Left ventricle myocardium inferior (tissue), 1 donor: ENCODE measurements at regions not wholly inside any gene's neighbourhood (a gene's known extent, or its start where the extent isn't known, plus 50 kb on each side); places are given as distances from the start of the nearest gene placed in this dataset.

Experiments used
- DNase-seq: peaks from one replicate; pipeline ENCODE4 v3.0.0-alpha.2; 2020
- H3K27ac ChIP-seq: fragments of 200-600 bp; replicated peaks from 2 replicates; pipeline ENCODE4 v1.8.0; 2021
- H3K27me3 ChIP-seq: fragments of 200-600 bp; 2 replicates; pipeline ENCODE4 v1.8.0; 2021; ENCODE audit warnings: low read depth
- H3K36me3 ChIP-seq: fragments of 200-600 bp; 2 replicates; pipeline ENCODE4 v1.8.0; 2021
- H3K4me1 ChIP-seq: fragments of 200-600 bp; 2 replicates; pipeline ENCODE4 v1.8.0; 2021
- H3K4me3 ChIP-seq: fragments of 200-600 bp; 2 replicates; pipeline ENCODE4 v1.8.0; 2021; ENCODE audit warnings: mild to moderate bottlenecking, moderate library complexity
- H3K9me3 ChIP-seq: fragments of 200-600 bp; replicated peaks from 2 replicates; pipeline ENCODE4 v1.8.0; 2021
- intact Hi-C: fragments of 100-400 bp; cut with micrococcal nuclease; formaldehyde crosslinking; loops from one replicate; pipeline ENCODE4 v1.11.0; 2022
- TF ChIP-seq, protein P1 (sequence below): fragments of 200-600 bp; IDR thresholded peaks from 2 replicates; pipeline ENCODE4 v1.8.0; 2021; ENCODE audit warnings: antibody characterized with exemption, mild to moderate bottlenecking, borderline replicate concordance
- donor health status: DM: no; HTN: yes; CAD: no; lungs with severe emphysema.

DNA sequence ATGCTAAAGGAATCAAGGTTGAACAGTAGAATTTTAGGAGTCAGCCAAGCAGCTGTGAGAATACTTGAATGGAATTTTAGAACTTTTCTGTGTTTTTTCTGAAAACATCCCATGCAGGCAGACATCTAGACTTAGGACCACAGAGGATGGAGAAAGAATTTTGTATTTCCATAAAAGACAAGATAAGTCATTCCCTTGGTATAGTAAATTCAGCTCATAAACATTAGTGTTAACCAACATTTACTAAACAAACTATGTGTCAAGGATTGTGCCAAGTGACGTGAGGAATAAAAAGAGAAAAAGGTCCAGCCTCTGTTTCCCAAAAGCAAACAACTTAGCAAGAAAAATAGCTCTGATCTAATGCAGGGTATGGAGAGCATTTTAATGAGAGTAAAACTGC lies 210.2 kb upstream of the NR5A2 start:
- Histone ChIP-seq H3K9me3 (no peaks in the 10 kb centered on the region), H3K4me1 (no peaks in the 10 kb centered on the region), H3K27ac (no peak overlapping the region), H3K27me3 (no peaks in the 10 kb centered on the region), H3K4me3 (no peak overlapping the region), H3K36me3 (no peaks in the 10 kb centered on the region)
- intact Hi-C loops, result no loop called here
- no peak for DNase-seq
- TF ChIP-seq, protein P1, sequence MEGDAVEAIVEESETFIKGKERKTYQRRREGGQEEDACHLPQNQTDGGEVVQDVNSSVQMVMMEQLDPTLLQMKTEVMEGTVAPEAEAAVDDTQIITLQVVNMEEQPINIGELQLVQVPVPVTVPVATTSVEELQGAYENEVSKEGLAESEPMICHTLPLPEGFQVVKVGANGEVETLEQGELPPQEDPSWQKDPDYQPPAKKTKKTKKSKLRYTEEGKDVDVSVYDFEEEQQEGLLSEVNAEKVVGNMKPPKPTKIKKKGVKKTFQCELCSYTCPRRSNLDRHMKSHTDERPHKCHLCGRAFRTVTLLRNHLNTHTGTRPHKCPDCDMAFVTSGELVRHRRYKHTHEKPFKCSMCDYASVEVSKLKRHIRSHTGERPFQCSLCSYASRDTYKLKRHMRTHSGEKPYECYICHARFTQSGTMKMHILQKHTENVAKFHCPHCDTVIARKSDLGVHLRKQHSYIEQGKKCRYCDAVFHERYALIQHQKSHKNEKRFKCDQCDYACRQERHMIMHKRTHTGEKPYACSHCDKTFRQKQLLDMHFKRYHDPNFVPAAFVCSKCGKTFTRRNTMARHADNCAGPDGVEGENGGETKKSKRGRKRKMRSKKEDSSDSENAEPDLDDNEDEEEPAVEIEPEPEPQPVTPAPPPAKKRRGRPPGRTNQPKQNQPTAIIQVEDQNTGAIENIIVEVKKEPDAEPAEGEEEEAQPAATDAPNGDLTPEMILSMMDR, result no peak

DNA sequence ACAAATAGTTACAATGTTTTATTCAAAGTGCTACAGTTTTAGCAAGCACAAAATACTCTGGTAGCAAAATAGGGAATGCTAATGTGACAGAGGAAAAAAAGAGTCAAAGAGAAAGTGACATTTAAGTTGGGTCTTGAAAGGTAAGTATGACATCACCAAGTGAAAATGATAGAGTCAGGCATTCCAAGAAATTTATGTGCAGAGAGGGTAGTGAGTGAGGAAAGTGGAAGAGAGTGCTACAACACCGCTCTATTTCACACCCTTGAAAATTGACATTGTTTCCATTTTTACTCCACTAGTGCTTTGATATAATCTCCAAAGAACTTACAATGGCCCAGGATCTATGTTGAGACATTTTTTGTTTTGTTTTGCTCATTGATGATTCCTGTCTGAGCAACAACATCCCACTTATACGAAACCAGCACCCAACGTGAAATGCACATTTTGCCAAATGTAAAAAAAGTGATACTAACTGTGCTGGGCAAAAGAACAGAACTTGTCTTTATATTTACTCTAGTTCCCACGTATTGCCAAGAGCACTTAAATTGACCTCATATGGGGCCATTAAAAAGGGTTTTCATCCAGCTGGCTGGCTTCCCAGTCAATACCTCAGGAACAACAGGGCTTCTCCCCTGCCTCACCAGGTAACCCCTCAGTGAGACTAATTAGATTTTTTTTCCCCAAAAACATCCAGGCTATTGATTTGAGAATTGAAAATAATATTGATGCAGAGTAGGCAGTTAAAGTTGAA lies 206.3 kb upstream of the NR5A2 start:
- TF ChIP-seq, protein P1, result no peak
- H3K4me3 ChIP-seq, result no peak overlapping the region
- intact Hi-C loops, result no loop called here
- peaks cover 14% of the 10 kb centered on the region for H3K9me3 ChIP-seq
- no peaks in the 10 kb centered on the region for H3K27me3 ChIP-seq
- no peaks in the 10 kb centered on the region for H3K4me1 ChIP-seq
- no peaks in the 10 kb centered on the region for H3K36me3 ChIP-seq
- no peak for DNase-seq
- H3K27ac ChIP-seq, result no peak overlapping the region

DNA sequence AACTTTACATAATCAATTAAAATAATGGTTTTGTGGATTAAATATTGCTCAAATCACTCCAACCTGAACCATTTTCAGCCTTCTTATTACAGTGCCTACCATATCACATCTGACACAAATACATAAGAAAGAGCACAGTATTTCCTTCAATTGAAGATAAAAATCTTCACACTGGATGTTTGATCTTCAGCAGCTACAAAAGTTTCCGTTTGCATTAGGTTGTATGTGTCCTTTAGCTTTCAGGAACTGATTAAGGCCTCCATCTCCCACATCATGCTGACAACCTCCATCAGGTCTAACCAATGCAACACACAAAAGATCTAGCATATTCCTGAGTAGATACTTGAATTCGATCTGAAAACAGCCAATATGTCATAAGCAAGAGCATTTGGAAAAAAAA lies 195.1 kb upstream of the NR5A2 start:
- no peaks in the 10 kb centered on the region for H3K4me1 ChIP-seq
- no peak for DNase-seq
- H3K27ac ChIP-seq, result no peak overlapping the region
- peaks cover 24% of the 10 kb centered on the region for H3K9me3 ChIP-seq
- intact Hi-C loops, result no loop called here
- no peaks in the 10 kb centered on the region for H3K27me3 ChIP-seq
- no peak overlapping the region for H3K4me3 ChIP-seq
- TF ChIP-seq, protein P1, result no peak
- no peaks in the 10 kb centered on the region for H3K36me3 ChIP-seq

DNA sequence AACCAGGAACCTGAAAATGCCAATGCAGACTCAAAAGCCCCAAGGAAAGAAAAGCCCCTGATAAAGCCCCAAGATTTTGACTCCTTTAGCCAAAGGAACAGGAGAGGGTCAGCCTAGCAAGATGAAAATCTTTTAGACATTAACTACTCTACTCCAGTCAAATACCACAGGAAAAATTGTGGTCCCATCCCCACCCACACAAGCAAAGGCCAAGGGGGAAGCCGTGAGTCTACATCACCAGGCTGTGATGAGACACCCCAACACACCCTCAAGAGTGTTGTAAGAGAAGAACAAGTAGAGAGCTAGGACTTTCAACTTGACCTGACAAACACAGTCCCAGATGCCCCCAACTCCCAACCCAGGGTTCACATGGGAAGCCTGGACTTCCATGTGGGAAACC lies 192.8 kb upstream of the NR5A2 start:
- intact Hi-C loops, result no loop called here

DNA sequence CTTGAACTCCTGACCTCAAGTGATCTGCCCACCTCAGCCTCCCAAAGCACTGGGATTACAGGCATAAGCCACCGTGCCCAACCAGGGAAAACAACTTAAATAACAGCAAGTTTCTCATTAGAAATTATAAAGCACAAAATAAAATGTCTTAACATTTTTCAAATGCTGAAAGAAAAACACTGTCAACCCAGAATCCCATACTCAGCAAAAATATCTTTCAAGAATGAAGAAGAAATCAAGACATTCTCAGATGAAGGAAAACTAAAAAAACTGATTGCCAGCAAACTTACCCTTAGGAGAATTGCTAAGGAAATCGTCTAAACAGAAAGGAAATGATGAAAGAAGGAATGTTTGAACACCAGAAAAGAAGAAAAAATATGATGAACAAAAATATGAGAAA lies 191.1 kb upstream of the NR5A2 start:
- H3K4me3 ChIP-seq, result no peak overlapping the region
- no peaks in the 10 kb centered on the region for H3K27me3 ChIP-seq
- H3K4me1 ChIP-seq, result no peaks in the 10 kb centered on the region
- H3K27ac ChIP-seq, result no peak overlapping the region
- no peak for DNase-seq
- peaks cover 31% of the 10 kb centered on the region for H3K9me3 ChIP-seq
- no peaks in the 10 kb centered on the region for H3K36me3 ChIP-seq
- TF ChIP-seq, protein P1, result no peak
- intact Hi-C loops, result no loop called here

More for the DNA sequence above, 192.8 kb upstream of the NR5A2 start:
- DNase-seq, result no peak
- H3K9me3 ChIP-seq, result peaks cover 31% of the 10 kb centered on the region
- H3K4me3 ChIP-seq, result no peak overlapping the region
- H3K36me3 ChIP-seq, result no peaks in the 10 kb centered on the region
- TF ChIP-seq, protein P1, result no peak
- H3K4me1 ChIP-seq, result no peaks in the 10 kb centered on the region
- H3K27ac ChIP-seq, result no peak overlapping the region
- H3K27me3 ChIP-seq, result no peaks in the 10 kb centered on the region
